ENCODE measurements at regions not wholly inside any gene's neighbourhood (a gene's known extent, or its start where the extent isn't known, plus 50 kb on each side); places are given as distances from the start of the nearest gene placed in this dataset.

DNA sequence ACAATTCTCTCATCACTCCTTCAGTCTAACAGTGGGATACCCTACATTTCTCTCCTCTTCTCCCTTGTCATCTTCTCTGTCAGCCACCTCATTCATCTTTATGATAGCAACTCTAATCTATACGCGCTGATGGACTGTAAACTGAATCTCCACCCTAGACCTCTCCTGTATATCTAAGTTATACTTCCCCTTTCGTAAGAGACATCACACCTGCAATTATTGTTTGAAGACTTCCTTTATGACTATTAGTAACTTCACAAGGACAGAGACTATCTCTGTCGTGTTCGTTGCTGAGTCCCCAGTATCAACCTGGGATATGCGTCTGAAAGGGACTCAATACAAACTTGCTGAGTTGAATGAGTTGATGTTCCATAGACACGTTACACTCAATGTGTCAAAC lies 263.2 kb downstream of the IRS1 start:
- no peak for TF ChIP-seq CTCF (IDR thresholded peaks at IDR 0.05; ENCODE audit: insufficient read depth, low read length)
- TF ChIP-seq POLR2AphosphoS5 (IDR thresholded peaks at IDR 0.05; ENCODE audit: low read depth): no peak
- TF ChIP-seq GABPA (IDR thresholded peaks at IDR 0.05; ENCODE audit: low read depth): no peak
